KBM-7 (cell line): ENCODE measurements at regions not wholly inside any gene's neighbourhood (a gene's known extent, or its start where the extent isn't known, plus 50 kb on each side); places are given as distances from the start of the nearest gene placed in this dataset.

ENCODE experiments used
- DNase-seq: peaks from one replicate; pipeline ENCODE4 v3.0.0-alpha.2; 2015
- in situ Hi-C: fragments of 300-500 bp; cut with MboI; formaldehyde crosslinking; loops from 2 replicates; pipeline ENCODE4 v1.14.3; 2020; ENCODE audit warnings: low sequenced_read_pairs, low pct_unique_long_range_greater_than_20kb, mixed read lengths

- in situ Hi-C loops, result no loop called here
- no peak for DNase-seq
These were observed 60.6 kb upstream of the NBEA start for GRCh38 chr13:34881494-34881893.

- in situ Hi-C loops, result no loop called here
- no peak for DNase-seq
These were observed 58.7 kb upstream of the NBEA start for GRCh38 chr13:34883396-34883795.

GRCh38 chr13:34884366-34884765 is 57.7 kb upstream of the NBEA start:
- in situ Hi-C loops, result no loop called here
- DNase-seq, result no peak

GRCh38 chr13:34886121-34886875 is 55.8 kb upstream of the NBEA start:
- no peak for DNase-seq
- in situ Hi-C loops, result no loop called here

DNA sequence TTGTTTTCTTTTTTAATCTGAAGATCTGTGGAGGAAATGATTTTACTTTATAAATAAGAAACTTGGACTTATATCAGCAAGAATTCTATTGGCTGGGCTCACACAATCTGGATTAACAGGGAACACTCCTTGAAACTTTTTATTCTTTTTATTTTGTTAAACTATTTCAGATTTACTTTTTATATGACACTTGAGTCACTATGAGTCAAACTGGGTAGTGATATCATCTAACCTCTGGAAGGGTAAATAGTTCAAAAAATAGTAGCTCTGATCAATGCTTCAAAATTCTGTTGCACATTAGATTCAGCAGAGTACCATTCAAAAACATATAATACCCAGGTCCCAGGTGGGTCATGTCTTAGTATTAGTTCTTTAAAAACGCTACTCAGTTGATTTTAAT is 55.1 kb upstream of the NBEA start:
- in situ Hi-C loops, result no loop called here
- DNase-seq, result no peak
